Neutrophil (primary cell): ENCODE measurements at regions not wholly inside any gene's neighbourhood (a gene's known extent, or its start where the extent isn't known, plus 50 kb on each side); places are given as distances from the start of the nearest gene placed in this dataset.

ENCODE experiments used
- H3K27ac ChIP-seq: fragments of 200-600 bp; sonication (generic); 2 replicates; pipeline ENCODE4 v1.5.1; 2016; ENCODE audit warnings: mild to moderate bottlenecking, moderate library complexity
- H3K27me3 ChIP-seq: fragments of 200-600 bp; sonication (generic); 2 replicates; pipeline ENCODE4 v1.6.0; 2016; ENCODE audit warnings: mild to moderate bottlenecking
- H3K36me3 ChIP-seq: fragments of 200-600 bp; sonication (generic); 2 replicates; pipeline ENCODE4 v1.5.1; 2017
- H3K4me1 ChIP-seq, 2 experiments: fragments of 200-600 bp in 1 of 2; sonication (generic) in 1 of 2; 1 replicate in 1 of 2; 2 replicates in 1 of 2; pipeline versions ENCODE4 v1.5.1 to v1.6.1; 2013 to 2016; ENCODE audit warnings: low read depth in 1 of 2, low read length in 1 of 2, mild to moderate bottlenecking in 1 of 2, moderate library complexity in 1 of 2; ENCODE audit not compliant: control insufficient read depth in 1 of 2, insufficient read depth in 1 of 2
- H3K4me3 ChIP-seq, 2 experiments: fragments of 200-600 bp in 1 of 2; sonication (generic) in 1 of 2; 1 replicate in 1 of 2; 2 replicates in 1 of 2; pipeline ENCODE4 v1.5.1; 2013 to 2016; ENCODE audit warnings: low read depth in 1 of 2, low read length in 1 of 2, mild to moderate bottlenecking in 1 of 2, moderate library complexity in 1 of 2
- H3K9me3 ChIP-seq: fragments of 200-600 bp; sonication (generic); 2 replicates; pipeline ENCODE4 v1.5.1; 2016
- TF ChIP-seq, protein P1 (sequence below): fragments of 200-600 bp; sonication (generic); IDR thresholded peaks from 2 replicates; pipeline ENCODE4 v1.5.1; 2016; ENCODE audit warnings: antibody characterized with exemption

DNA sequence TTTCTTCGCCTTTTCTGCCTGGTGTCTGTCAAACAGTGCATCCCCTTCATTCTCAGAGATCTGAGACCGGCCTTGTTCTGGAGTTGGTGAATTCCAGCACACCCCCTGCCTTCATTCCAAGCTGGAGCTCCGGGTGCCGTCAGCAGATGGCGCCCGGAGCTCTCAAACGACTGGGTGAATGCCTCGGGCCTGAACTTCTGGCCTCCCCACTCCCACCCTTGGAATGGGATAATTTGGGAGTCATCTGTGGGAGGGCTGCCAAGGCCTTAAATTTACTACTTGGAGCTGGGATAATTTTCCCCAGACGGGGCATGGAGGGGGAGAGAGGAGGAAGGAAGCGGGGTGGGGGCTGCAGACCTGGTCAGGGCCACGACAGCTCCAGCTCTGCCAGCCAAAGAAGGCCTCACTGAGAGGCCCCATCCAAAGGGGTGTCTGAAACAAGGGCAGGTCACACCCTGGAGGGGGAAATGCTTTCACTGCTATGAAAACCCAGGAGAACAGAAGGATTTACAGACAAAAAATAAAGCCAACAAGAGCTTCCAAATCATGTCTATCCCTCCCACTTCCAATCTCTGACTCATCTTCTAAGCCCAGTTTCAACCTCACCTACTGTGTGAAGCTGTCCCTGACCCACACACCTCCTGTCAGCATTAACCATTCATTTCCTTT lies 187.9 kb downstream of the OPA1 start:
- no peak overlapping the region for H3K27ac ChIP-seq

GRCh38 chr3:193782276-193782647 lies 189.3 kb downstream of the OPA1 start:
- H3K27ac ChIP-seq: no peak overlapping the region

More for the DNA sequence above, 187.9 kb downstream of the OPA1 start:
- H3K4me3 ChIP-seq: no peak overlapping the region
- TF ChIP-seq, protein P1, sequence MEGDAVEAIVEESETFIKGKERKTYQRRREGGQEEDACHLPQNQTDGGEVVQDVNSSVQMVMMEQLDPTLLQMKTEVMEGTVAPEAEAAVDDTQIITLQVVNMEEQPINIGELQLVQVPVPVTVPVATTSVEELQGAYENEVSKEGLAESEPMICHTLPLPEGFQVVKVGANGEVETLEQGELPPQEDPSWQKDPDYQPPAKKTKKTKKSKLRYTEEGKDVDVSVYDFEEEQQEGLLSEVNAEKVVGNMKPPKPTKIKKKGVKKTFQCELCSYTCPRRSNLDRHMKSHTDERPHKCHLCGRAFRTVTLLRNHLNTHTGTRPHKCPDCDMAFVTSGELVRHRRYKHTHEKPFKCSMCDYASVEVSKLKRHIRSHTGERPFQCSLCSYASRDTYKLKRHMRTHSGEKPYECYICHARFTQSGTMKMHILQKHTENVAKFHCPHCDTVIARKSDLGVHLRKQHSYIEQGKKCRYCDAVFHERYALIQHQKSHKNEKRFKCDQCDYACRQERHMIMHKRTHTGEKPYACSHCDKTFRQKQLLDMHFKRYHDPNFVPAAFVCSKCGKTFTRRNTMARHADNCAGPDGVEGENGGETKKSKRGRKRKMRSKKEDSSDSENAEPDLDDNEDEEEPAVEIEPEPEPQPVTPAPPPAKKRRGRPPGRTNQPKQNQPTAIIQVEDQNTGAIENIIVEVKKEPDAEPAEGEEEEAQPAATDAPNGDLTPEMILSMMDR: no peak
- H3K27me3 ChIP-seq: peaks cover 96% of the 10 kb centered on the region
- H3K4me1 ChIP-seq: no peaks in the 10 kb centered on the region
- no peaks in the 10 kb centered on the region for H3K9me3 ChIP-seq
- H3K36me3 ChIP-seq: no peaks in the 10 kb centered on the region

GRCh38 chr3:193782747-193783146 lies 189.7 kb downstream of the OPA1 start:
- no peaks in the 10 kb centered on the region for H3K36me3 ChIP-seq
- peaks cover 90% of the 10 kb centered on the region for H3K27me3 ChIP-seq

More at GRCh38 chr3:193782276-193782647, 189.3 kb downstream of the OPA1 start:
- H3K9me3 ChIP-seq: no peaks in the 10 kb centered on the region
- no peak overlapping the region for H3K4me3 ChIP-seq
- TF ChIP-seq, protein P1: no peak
- H3K36me3 ChIP-seq: no peaks in the 10 kb centered on the region
- no peaks in the 10 kb centered on the region for H3K4me1 ChIP-seq
- peaks cover 90% of the 10 kb centered on the region for H3K27me3 ChIP-seq

GRCh38 chr3:193783166-193783896 lies 190.3 kb downstream of the OPA1 start:
- Histone ChIP-seq H3K27ac (no peak overlapping the region), H3K4me1 (no peaks in the 10 kb centered on the region), H3K4me3 (no peak overlapping the region), H3K9me3 (no peaks in the 10 kb centered on the region), H3K27me3 (peaks cover 89% of the 10 kb centered on the region), H3K36me3 (no peaks in the 10 kb centered on the region)
- TF ChIP-seq, protein P1: no peak

More at GRCh38 chr3:193782747-193783146, 189.7 kb downstream of the OPA1 start:
- Histone ChIP-seq H3K4me1 (no peaks in the 10 kb centered on the region), H3K27ac (no peak overlapping the region), H3K4me3 (no peak overlapping the region), H3K9me3 (no peaks in the 10 kb centered on the region)
- TF ChIP-seq, protein P1: no peak

DNA sequence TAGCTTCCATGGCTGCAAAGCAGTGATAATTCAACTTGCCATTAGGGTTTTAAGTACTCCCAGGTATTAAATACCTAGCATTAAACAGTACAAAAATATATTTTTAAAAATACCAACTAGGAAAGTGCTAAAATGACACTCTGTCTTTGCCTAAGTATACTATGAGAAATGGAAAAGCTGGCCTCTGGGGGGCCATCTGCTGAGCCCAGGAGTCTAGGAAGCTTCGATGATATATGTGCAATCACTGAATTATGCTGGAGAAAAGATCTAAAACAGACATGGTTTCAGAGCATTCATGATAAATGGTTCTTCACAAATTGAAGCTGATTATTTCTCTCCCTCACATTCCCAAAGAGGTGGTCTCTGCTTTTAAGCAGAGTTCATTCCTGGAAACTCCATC lies 191.8 kb downstream of the OPA1 start:
- TF ChIP-seq, protein P1: no peak
- Histone ChIP-seq H3K4me1 (no peaks in the 10 kb centered on the region), H3K9me3 (no peaks in the 10 kb centered on the region), H3K27ac (no peak overlapping the region), H3K4me3 (no peak overlapping the region), H3K36me3 (no peaks in the 10 kb centered on the region), H3K27me3 (peaks cover 74% of the 10 kb centered on the region)
